ENCODE measurements at regions not wholly inside any gene's neighbourhood (a gene's known extent, or its start where the extent isn't known, plus 50 kb on each side); places are given as distances from the start of the nearest gene placed in this dataset.
"Not testable (repeated sequence)": the region's sequence is repeated elsewhere in the genome, so short reads cannot be mapped to it uniquely, and the experiment has no call there.

DNA sequence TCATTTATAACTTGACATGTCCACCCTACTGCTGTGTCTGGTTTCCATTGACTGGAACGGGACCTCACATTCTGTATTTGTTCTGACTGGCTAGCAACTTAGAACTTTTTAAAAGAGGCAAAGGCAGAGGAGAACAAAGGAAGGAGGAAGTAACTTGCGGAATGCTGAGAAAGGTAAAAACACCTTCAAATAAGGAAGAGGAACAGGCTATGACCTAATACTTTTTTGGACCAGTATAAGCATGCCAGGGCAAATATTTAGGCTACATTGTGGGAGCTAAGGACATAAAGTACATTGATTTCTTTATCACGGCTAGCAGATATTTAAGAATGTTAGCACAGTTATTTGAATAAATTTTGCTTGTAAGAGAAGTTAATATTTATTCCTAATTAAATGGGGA lies 240.5 kb downstream of the TLR4 start:
- TF ChIP-seq, protein P1, sequence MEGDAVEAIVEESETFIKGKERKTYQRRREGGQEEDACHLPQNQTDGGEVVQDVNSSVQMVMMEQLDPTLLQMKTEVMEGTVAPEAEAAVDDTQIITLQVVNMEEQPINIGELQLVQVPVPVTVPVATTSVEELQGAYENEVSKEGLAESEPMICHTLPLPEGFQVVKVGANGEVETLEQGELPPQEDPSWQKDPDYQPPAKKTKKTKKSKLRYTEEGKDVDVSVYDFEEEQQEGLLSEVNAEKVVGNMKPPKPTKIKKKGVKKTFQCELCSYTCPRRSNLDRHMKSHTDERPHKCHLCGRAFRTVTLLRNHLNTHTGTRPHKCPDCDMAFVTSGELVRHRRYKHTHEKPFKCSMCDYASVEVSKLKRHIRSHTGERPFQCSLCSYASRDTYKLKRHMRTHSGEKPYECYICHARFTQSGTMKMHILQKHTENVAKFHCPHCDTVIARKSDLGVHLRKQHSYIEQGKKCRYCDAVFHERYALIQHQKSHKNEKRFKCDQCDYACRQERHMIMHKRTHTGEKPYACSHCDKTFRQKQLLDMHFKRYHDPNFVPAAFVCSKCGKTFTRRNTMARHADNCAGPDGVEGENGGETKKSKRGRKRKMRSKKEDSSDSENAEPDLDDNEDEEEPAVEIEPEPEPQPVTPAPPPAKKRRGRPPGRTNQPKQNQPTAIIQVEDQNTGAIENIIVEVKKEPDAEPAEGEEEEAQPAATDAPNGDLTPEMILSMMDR (conservative IDR thresholded peaks at IDR 0.05; ENCODE audit: low read depth in 2 of 2), result not testable (repeated sequence)
- TF ChIP-seq EZH2 (IDR thresholded peaks at IDR 0.05; ENCODE audit: low read depth, unreplicated experiment); ZNF331 (CRISPR knock-in tag; IDR thresholded peaks at IDR 0.05; ENCODE audit: low read depth); CREB1 (CRISPR knock-in tag; IDR thresholded peaks at IDR 0.05; ENCODE audit: low read depth); POLR2AphosphoS5 (IDR thresholded peaks at IDR 0.05; ENCODE audit: low read depth): not testable (repeated sequence)
- TF ChIP-seq, protein P2, sequence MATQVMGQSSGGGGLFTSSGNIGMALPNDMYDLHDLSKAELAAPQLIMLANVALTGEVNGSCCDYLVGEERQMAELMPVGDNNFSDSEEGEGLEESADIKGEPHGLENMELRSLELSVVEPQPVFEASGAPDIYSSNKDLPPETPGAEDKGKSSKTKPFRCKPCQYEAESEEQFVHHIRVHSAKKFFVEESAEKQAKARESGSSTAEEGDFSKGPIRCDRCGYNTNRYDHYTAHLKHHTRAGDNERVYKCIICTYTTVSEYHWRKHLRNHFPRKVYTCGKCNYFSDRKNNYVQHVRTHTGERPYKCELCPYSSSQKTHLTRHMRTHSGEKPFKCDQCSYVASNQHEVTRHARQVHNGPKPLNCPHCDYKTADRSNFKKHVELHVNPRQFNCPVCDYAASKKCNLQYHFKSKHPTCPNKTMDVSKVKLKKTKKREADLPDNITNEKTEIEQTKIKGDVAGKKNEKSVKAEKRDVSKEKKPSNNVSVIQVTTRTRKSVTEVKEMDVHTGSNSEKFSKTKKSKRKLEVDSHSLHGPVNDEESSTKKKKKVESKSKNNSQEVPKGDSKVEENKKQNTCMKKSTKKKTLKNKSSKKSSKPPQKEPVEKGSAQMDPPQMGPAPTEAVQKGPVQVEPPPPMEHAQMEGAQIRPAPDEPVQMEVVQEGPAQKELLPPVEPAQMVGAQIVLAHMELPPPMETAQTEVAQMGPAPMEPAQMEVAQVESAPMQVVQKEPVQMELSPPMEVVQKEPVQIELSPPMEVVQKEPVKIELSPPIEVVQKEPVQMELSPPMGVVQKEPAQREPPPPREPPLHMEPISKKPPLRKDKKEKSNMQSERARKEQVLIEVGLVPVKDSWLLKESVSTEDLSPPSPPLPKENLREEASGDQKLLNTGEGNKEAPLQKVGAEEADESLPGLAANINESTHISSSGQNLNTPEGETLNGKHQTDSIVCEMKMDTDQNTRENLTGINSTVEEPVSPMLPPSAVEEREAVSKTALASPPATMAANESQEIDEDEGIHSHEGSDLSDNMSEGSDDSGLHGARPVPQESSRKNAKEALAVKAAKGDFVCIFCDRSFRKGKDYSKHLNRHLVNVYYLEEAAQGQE (IDR thresholded peaks at IDR 0.05; ENCODE audit: unreplicated experiment), result not testable (repeated sequence)

Measured in GM23338 (cell line).